ENCODE measurements at regions not wholly inside any gene's neighbourhood (a gene's known extent, or its start where the extent isn't known, plus 50 kb on each side); places are given as distances from the start of the nearest gene placed in this dataset.

- TF ChIP-seq PHF21A (CRISPR knock-in tag; IDR thresholded peaks at IDR 0.05) (peak; percentile 33; the same call in 1 of the 2 replicates), GZF1 (CRISPR knock-in tag; IDR thresholded peaks at IDR 0.05) (no peak), RXRB (CRISPR knock-in tag; IDR thresholded peaks at IDR 0.05; ENCODE audit: borderline replicate concordance) (0 out of 2 replicates have a peak, but pooled peaks have one; percentile 22), FOXP1 (IDR thresholded peaks at IDR 0.05) (no peak), FOXP1 (CRISPR knock-in tag; IDR thresholded peaks at IDR 0.05) (0 out of 2 replicates have a peak, but pooled peaks have one; percentile 7), ZNF674 (CRISPR knock-in tag; IDR thresholded peaks at IDR 0.05; ENCODE audit: low read depth) (no peak), HNRNPLL (IDR thresholded peaks at IDR 0.05; ENCODE audit: low read depth, low read length, poor library complexity, severe bottlenecking) (peak; percentile 33), SAP130 (CRISPR knock-in tag; IDR thresholded peaks at IDR 0.05; ENCODE audit: low read depth) (peak; percentile 26; the same call in 1 of the 2 replicates), MXD1 (CRISPR knock-in tag; IDR thresholded peaks at IDR 0.05) (no peak), GATAD1 (CRISPR knock-in tag; IDR thresholded peaks at IDR 0.05) (0 out of 2 replicates have a peak, but pooled peaks have one; percentile 29), ZNF501 (CRISPR knock-in tag; IDR thresholded peaks at IDR 0.05) (peak; percentile 38; the same call in 1 of the 2 replicates), ZNF564 (CRISPR knock-in tag; IDR thresholded peaks at IDR 0.05) (no peak), ZMYM4 (CRISPR knock-in tag; IDR thresholded peaks at IDR 0.05) (peak; percentile 53; the same call in 1 of the 2 replicates), MTA1 (CRISPR knock-in tag; IDR thresholded peaks at IDR 0.05; ENCODE audit: borderline replicate concordance) (peak; percentile 73; the same call in 1 of the 2 replicates), ZNF570 (CRISPR knock-in tag; IDR thresholded peaks at IDR 0.05; ENCODE audit: borderline replicate concordance) (no peak), ZNF766 (CRISPR knock-in tag; IDR thresholded peaks at IDR 0.05; ENCODE audit: borderline replicate concordance) (0 out of 2 replicates have a peak, but pooled peaks have one; percentile 40), EHMT2 (IDR thresholded peaks at IDR 0.05; ENCODE audit: borderline replicate concordance, low read depth, low read length) (no peak), DNMT3B (CRISPR knock-in tag; conservative IDR thresholded peaks at IDR 0.05) (no peak), IRF2 (CRISPR knock-in tag; IDR thresholded peaks at IDR 0.05) (0 out of 2 replicates have a peak, but pooled peaks have one; percentile 13)
- TF ChIP-seq, protein P1, sequence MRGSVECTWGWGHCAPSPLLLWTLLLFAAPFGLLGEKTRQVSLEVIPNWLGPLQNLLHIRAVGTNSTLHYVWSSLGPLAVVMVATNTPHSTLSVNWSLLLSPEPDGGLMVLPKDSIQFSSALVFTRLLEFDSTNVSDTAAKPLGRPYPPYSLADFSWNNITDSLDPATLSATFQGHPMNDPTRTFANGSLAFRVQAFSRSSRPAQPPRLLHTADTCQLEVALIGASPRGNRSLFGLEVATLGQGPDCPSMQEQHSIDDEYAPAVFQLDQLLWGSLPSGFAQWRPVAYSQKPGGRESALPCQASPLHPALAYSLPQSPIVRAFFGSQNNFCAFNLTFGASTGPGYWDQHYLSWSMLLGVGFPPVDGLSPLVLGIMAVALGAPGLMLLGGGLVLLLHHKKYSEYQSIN (CRISPR knock-in tag; IDR thresholded peaks at IDR 0.05; ENCODE audit: borderline replicate concordance) = no peak
- TF ChIP-seq, protein P2, sequence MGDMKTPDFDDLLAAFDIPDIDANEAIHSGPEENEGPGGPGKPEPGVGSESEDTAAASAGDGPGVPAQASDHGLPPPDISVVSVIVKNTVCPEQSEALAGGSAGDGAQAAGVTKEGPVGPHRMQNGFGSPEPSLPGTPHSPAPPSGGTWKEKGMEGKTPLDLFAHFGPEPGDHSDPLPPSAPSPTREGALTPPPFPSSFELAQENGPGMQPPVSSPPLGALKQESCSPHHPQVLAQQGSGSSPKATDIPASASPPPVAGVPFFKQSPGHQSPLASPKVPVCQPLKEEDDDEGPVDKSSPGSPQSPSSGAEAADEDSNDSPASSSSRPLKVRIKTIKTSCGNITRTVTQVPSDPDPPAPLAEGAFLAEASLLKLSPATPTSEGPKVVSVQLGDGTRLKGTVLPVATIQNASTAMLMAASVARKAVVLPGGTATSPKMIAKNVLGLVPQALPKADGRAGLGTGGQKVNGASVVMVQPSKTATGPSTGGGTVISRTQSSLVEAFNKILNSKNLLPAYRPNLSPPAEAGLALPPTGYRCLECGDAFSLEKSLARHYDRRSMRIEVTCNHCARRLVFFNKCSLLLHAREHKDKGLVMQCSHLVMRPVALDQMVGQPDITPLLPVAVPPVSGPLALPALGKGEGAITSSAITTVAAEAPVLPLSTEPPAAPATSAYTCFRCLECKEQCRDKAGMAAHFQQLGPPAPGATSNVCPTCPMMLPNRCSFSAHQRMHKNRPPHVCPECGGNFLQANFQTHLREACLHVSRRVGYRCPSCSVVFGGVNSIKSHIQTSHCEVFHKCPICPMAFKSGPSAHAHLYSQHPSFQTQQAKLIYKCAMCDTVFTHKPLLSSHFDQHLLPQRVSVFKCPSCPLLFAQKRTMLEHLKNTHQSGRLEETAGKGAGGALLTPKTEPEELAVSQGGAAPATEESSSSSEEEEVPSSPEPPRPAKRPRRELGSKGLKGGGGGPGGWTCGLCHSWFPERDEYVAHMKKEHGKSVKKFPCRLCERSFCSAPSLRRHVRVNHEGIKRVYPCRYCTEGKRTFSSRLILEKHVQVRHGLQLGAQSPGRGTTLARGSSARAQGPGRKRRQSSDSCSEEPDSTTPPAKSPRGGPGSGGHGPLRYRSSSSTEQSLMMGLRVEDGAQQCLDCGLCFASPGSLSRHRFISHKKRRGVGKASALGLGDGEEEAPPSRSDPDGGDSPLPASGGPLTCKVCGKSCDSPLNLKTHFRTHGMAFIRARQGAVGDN (CRISPR knock-in tag; IDR thresholded peaks at IDR 0.05) = peak; percentile 33
Observed at GRCh38 chr22:48851933-48852549, 975.6 kb downstream of the BRD1 start (continued).

Measured in HepG2 (cell line).